ENCODE measurements at regions not wholly inside any gene's neighbourhood (a gene's known extent, or its start where the extent isn't known, plus 50 kb on each side); places are given as distances from the start of the nearest gene placed in this dataset.

DNA sequence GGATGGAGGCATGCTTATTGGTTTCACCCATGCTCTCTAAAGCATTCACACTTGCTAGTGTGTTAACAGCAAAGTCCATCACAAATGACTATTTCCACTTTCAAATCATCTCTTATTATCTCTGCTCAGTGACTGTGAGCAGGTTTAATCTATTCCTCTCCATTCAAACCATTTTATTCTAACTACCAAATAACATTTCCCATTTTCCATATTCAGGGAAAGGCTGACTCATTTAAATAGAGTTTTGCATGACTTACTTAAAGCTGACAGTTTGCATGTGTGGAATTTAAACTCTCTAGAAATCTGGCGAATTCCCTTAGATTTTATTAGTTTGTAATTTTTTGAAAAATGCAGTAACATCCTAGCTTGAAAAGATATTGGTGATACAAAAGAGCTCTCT, 615.7 kb upstream of the LRRC4C start:
- WGBS: no CpG with 5 or more reads among the region's 1 CpG
- no peak overlapping the region for H2BK12ac ChIP-seq (ENCODE audit: low read length in 2 of 2)
- no peak overlapping the region for H4K91ac ChIP-seq (ENCODE audit: low read length)
- H2AK5ac ChIP-seq (ENCODE audit: low read length, severe bottlenecking): no peak overlapping the region
- H3K79me1 ChIP-seq (replicated peaks; ENCODE audit: low read length, poor library complexity, severe bottlenecking): no peaks in the 10 kb centered on the region
- H3K18ac ChIP-seq (ENCODE audit: low read depth in 1 of 2, low read length in 2 of 2): no peak overlapping the region
- H3K4me2 ChIP-seq (ENCODE audit: low read length, poor library complexity, severe bottlenecking): no peak overlapping the region
- no peaks in the 10 kb centered on the region for H3K27me3 ChIP-seq (ENCODE audit: control insufficient read depth in 1 of 2, insufficient read depth in 1 of 2, low read length in 2 of 2)
- no peak overlapping the region for H3K4ac ChIP-seq (ENCODE audit: low read depth in 1 of 2, low read length in 2 of 2)
- no peak overlapping the region for H2BK5ac ChIP-seq (ENCODE audit: low read depth, low read length, poor library complexity, severe bottlenecking)
- H2BK120ac ChIP-seq (ENCODE audit: low read depth, low read length): no peak overlapping the region
- no peaks in the 10 kb centered on the region for H3K36me3 ChIP-seq (ENCODE audit: control insufficient read depth in 1 of 2, insufficient read depth in 2 of 2, low read depth in 1 of 2, low read length in 2 of 2)
- no peak overlapping the region for H3K23ac ChIP-seq (ENCODE audit: low read length in 2 of 2)
- no peak overlapping the region for H2BK15ac ChIP-seq (ENCODE audit: low read depth, poor library complexity, severe bottlenecking)
- DNase-seq: no peak
- H3K9ac ChIP-seq (ENCODE audit: low read length): no peak overlapping the region
- no peak overlapping the region for H2AFZ ChIP-seq (ENCODE audit: low read depth, low read length)
- H3K27ac ChIP-seq (ENCODE audit: low read length, poor library complexity, severe bottlenecking): no peak overlapping the region
- no peak overlapping the region for H3K4me3 ChIP-seq (ENCODE audit: insufficient read depth in 1 of 2, low read depth in 1 of 2, low read length in 2 of 2)
- no peaks in the 10 kb centered on the region for H3K9me3 ChIP-seq (ENCODE audit: control insufficient read depth, low read length)
- no peaks in the 10 kb centered on the region for H3K4me1 ChIP-seq (ENCODE audit: control insufficient read depth, insufficient read depth, low read depth, low read length)
- H4K8ac ChIP-seq (ENCODE audit: low read length): no peak overlapping the region
- no peak overlapping the region for H3K14ac ChIP-seq (ENCODE audit: low read length in 2 of 2)

DNA sequence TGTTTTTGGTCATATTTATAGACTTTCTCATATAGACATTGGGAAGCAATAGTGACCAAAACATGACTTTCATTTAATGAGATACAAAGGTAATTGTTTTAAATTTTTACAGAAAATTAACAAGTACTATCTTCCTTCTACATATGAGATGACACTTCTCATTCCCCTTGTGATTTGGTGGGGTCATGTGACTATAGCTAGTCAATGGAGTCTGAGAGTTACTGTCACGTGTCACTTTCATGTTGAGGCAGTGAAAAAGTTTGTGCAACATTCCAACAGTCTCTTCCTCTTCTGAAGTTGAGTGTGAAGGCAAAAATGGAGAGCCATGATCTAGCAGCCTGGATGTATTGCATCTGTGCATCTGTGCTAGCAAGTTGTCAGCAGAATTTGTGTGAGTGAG, 618.3 kb upstream of the LRRC4C start:
- Histone ChIP-seq H2BK5ac (ENCODE audit: low read depth, low read length, poor library complexity, severe bottlenecking) (no peak overlapping the region), H4K91ac (ENCODE audit: low read length) (no peak overlapping the region), H3K14ac (ENCODE audit: low read length in 2 of 2) (no peak overlapping the region), H3K4ac (ENCODE audit: low read depth in 1 of 2, low read length in 2 of 2) (no peak overlapping the region), H4K8ac (ENCODE audit: low read length) (no peak overlapping the region), H2BK15ac (ENCODE audit: low read depth, poor library complexity, severe bottlenecking) (no peak overlapping the region), H3K4me1 (ENCODE audit: control insufficient read depth, insufficient read depth, low read depth, low read length) (no peaks in the 10 kb centered on the region), H2BK12ac (ENCODE audit: low read length in 2 of 2) (no peak overlapping the region), H3K4me3 (ENCODE audit: insufficient read depth in 1 of 2, low read depth in 1 of 2, low read length in 2 of 2) (no peak overlapping the region), H3K23ac (ENCODE audit: low read length in 2 of 2) (no peak overlapping the region), H3K18ac (ENCODE audit: low read depth in 1 of 2, low read length in 2 of 2) (no peak overlapping the region), H3K79me1 (replicated peaks; ENCODE audit: low read length, poor library complexity, severe bottlenecking) (no peaks in the 10 kb centered on the region), H3K27me3 (ENCODE audit: control insufficient read depth in 1 of 2, insufficient read depth in 1 of 2, low read length in 2 of 2) (no peaks in the 10 kb centered on the region), H3K4me2 (ENCODE audit: low read length, poor library complexity, severe bottlenecking) (no peak overlapping the region), H3K9ac (ENCODE audit: low read length) (no peak overlapping the region), H3K27ac (ENCODE audit: low read length, poor library complexity, severe bottlenecking) (no peak overlapping the region), H2AK5ac (ENCODE audit: low read length, severe bottlenecking) (no peak overlapping the region), H2AFZ (ENCODE audit: low read depth, low read length) (no peak overlapping the region), H3K9me3 (ENCODE audit: control insufficient read depth, low read length) (no peaks in the 10 kb centered on the region), H3K36me3 (ENCODE audit: control insufficient read depth in 1 of 2, insufficient read depth in 2 of 2, low read depth in 1 of 2, low read length in 2 of 2) (no peaks in the 10 kb centered on the region), H2BK120ac (ENCODE audit: low read depth, low read length) (no peak overlapping the region)
- WGBS: 47% methylated on average over 1 of the region's 1 CpG
- no peak for DNase-seq

DNA sequence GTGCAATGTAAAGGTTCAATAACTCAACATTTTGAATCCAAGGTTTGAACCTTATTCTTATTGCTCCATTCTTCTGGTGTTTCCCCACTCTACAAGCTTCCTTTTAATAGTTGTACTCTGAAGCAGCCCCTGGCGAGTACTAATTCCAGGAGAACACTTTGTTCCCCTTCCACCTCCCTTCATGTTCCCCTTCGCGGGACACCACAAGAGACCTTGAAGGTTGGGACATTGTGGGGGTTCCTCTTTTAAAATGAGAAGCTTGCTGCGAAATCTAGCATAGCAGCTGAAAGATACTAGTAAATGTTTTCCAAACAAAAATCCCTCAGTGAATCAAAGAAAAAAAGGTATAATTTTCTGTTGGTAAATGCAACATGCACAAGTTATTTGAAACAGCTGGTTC, 626.3 kb upstream of the LRRC4C start:
- H3K4me2 ChIP-seq (ENCODE audit: low read length, poor library complexity, severe bottlenecking): no peak overlapping the region
- H3K14ac ChIP-seq (ENCODE audit: low read length in 2 of 2): no peak overlapping the region
- H2AFZ ChIP-seq (ENCODE audit: low read depth, low read length): no peak overlapping the region
- H3K4ac ChIP-seq (ENCODE audit: low read depth in 1 of 2, low read length in 2 of 2): no peak overlapping the region
- H4K91ac ChIP-seq (ENCODE audit: low read length): no peak overlapping the region
- no peaks in the 10 kb centered on the region for H3K79me1 ChIP-seq (replicated peaks; ENCODE audit: low read length, poor library complexity, severe bottlenecking)
- no peak for DNase-seq
- no peak overlapping the region for H3K18ac ChIP-seq (ENCODE audit: low read depth in 1 of 2, low read length in 2 of 2)
- H3K27ac ChIP-seq (ENCODE audit: low read length, poor library complexity, severe bottlenecking): no peak overlapping the region
- H3K9ac ChIP-seq (ENCODE audit: low read length): no peak overlapping the region
- no peak overlapping the region for H2BK120ac ChIP-seq (ENCODE audit: low read depth, low read length)
- no peak overlapping the region for H3K23ac ChIP-seq (ENCODE audit: low read length in 2 of 2)
- H4K8ac ChIP-seq (ENCODE audit: low read length): no peak overlapping the region
- H3K36me3 ChIP-seq (ENCODE audit: control insufficient read depth in 1 of 2, insufficient read depth in 2 of 2, low read depth in 1 of 2, low read length in 2 of 2): no peaks in the 10 kb centered on the region
- no peaks in the 10 kb centered on the region for H3K9me3 ChIP-seq (ENCODE audit: control insufficient read depth, low read length)
- H2BK5ac ChIP-seq (ENCODE audit: low read depth, low read length, poor library complexity, severe bottlenecking): no peak overlapping the region
- no peak overlapping the region for H2BK15ac ChIP-seq (ENCODE audit: low read depth, poor library complexity, severe bottlenecking)
- WGBS: no CpG with 5 or more reads among the region's 4 CpGs
- H2AK5ac ChIP-seq (ENCODE audit: low read length, severe bottlenecking): no peak overlapping the region
- no peak overlapping the region for H2BK12ac ChIP-seq (ENCODE audit: low read length in 2 of 2)
- no peaks in the 10 kb centered on the region for H3K4me1 ChIP-seq (ENCODE audit: control insufficient read depth, insufficient read depth, low read depth, low read length)
- no peak overlapping the region for H3K4me3 ChIP-seq (ENCODE audit: insufficient read depth in 1 of 2, low read depth in 1 of 2, low read length in 2 of 2)
- no peaks in the 10 kb centered on the region for H3K27me3 ChIP-seq (ENCODE audit: control insufficient read depth in 1 of 2, insufficient read depth in 1 of 2, low read length in 2 of 2)

DNA sequence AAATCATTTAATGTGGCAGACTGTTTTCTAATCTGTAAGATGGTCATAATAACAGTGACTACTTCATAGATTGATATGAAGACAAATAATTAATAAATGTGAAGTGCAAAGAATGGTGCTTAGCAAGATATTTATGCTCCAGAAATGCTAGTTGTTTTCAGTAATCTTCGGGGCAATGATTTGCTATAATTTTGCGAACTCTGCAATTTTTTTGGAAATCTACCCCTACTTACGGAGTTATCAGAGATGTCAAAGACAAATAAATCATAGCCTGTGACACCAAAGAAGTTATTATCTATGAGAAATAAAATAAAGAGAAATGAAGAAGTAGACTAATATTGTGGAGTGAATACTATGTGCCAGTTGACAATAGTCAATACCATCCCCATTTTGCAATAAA, 634.1 kb upstream of the LRRC4C start:
- no peak overlapping the region for H3K27ac ChIP-seq (ENCODE audit: low read length, poor library complexity, severe bottlenecking)
- H3K9me3 ChIP-seq (ENCODE audit: control insufficient read depth, low read length): no peaks in the 10 kb centered on the region
- H3K14ac ChIP-seq (ENCODE audit: low read length in 2 of 2): no peak overlapping the region
- H3K4me2 ChIP-seq (ENCODE audit: low read length, poor library complexity, severe bottlenecking): no peak overlapping the region
- no peaks in the 10 kb centered on the region for H3K79me1 ChIP-seq (replicated peaks; ENCODE audit: low read length, poor library complexity, severe bottlenecking)
- no peaks in the 10 kb centered on the region for H3K4me1 ChIP-seq (ENCODE audit: control insufficient read depth, insufficient read depth, low read depth, low read length)
- H3K18ac ChIP-seq (ENCODE audit: low read depth in 1 of 2, low read length in 2 of 2): no peak overlapping the region
- H2BK15ac ChIP-seq (ENCODE audit: low read depth, poor library complexity, severe bottlenecking): no peak overlapping the region
- H2BK5ac ChIP-seq (ENCODE audit: low read depth, low read length, poor library complexity, severe bottlenecking): no peak overlapping the region
- H2AK5ac ChIP-seq (ENCODE audit: low read length, severe bottlenecking): no peak overlapping the region
- H3K36me3 ChIP-seq (ENCODE audit: control insufficient read depth in 1 of 2, insufficient read depth in 2 of 2, low read depth in 1 of 2, low read length in 2 of 2): no peaks in the 10 kb centered on the region
- 83% methylated on average over 2 of the region's 3 CpGs for WGBS
- H2AFZ ChIP-seq (ENCODE audit: low read depth, low read length): no peak overlapping the region
- no peaks in the 10 kb centered on the region for H3K27me3 ChIP-seq (ENCODE audit: control insufficient read depth in 1 of 2, insufficient read depth in 1 of 2, low read length in 2 of 2)
- H3K23ac ChIP-seq (ENCODE audit: low read length in 2 of 2): no peak overlapping the region
- no peak for DNase-seq
- no peak overlapping the region for H2BK12ac ChIP-seq (ENCODE audit: low read length in 2 of 2)
- no peak overlapping the region for H4K8ac ChIP-seq (ENCODE audit: low read length)
- H3K4ac ChIP-seq (ENCODE audit: low read depth in 1 of 2, low read length in 2 of 2): no peak overlapping the region
- no peak overlapping the region for H3K4me3 ChIP-seq (ENCODE audit: insufficient read depth in 1 of 2, low read depth in 1 of 2, low read length in 2 of 2)
- H3K9ac ChIP-seq (ENCODE audit: low read length): no peak overlapping the region
- no peak overlapping the region for H4K91ac ChIP-seq (ENCODE audit: low read length)
- H2BK120ac ChIP-seq (ENCODE audit: low read depth, low read length): no peak overlapping the region

All from mesenchymal stem cell (in vitro differentiated cells and primary cell).